Neural progenitor cell (in vitro differentiated cells): ENCODE measurements at regions not wholly inside any gene's neighbourhood (a gene's known extent, or its start where the extent isn't known, plus 50 kb on each side); places are given as distances from the start of the nearest gene placed in this dataset.

Experiments
- EZH2phosphoT487 ChIP-seq: fragments of 200-600 bp; sonication (generic); IDR thresholded peaks from 2 replicates; pipeline ENCODE4 v1.6.1; 2017; ENCODE audit warnings: antibody characterized with exemption
- TF ChIP-seq, protein P1 (sequence below): fragments of 200-600 bp; sonication (generic); IDR thresholded peaks from 2 replicates; pipeline ENCODE4 v1.5.1; 2017; ENCODE audit warnings: antibody characterized with exemption, mild to moderate bottlenecking

DNA sequence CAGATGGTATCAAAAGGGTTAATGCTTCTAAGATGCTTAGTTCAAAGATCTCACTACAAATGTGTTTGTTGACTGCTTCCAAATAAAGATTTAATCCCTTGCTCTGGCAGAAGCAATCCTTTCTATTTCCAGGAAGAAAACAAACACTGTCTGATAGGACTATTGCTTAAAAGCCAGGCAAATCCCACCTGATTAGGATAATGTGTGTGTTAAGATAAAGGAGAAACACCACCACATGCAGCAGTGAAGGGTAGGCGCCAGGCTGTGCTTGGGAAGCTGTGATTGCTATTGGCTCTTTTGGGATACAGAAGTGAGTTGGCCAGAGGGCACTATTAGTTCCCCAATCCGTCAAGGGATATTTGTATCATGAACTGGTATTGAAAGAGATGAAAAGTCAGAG, 62.8 kb upstream of the LRCH1 start:
- TF ChIP-seq, protein P1, sequence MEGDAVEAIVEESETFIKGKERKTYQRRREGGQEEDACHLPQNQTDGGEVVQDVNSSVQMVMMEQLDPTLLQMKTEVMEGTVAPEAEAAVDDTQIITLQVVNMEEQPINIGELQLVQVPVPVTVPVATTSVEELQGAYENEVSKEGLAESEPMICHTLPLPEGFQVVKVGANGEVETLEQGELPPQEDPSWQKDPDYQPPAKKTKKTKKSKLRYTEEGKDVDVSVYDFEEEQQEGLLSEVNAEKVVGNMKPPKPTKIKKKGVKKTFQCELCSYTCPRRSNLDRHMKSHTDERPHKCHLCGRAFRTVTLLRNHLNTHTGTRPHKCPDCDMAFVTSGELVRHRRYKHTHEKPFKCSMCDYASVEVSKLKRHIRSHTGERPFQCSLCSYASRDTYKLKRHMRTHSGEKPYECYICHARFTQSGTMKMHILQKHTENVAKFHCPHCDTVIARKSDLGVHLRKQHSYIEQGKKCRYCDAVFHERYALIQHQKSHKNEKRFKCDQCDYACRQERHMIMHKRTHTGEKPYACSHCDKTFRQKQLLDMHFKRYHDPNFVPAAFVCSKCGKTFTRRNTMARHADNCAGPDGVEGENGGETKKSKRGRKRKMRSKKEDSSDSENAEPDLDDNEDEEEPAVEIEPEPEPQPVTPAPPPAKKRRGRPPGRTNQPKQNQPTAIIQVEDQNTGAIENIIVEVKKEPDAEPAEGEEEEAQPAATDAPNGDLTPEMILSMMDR = no peak
- no peak for TF ChIP-seq EZH2phosphoT487
